ENCODE measurements at regions not wholly inside any gene's neighbourhood (a gene's known extent, or its start where the extent isn't known, plus 50 kb on each side); places are given as distances from the start of the nearest gene placed in this dataset.

- H3F3A ChIP-seq (ENCODE audit: insufficient read depth, low read length, poor library complexity, severe bottlenecking) = no peaks in the 10 kb centered on the region
Observed at GRCh38 chr4:124179506-124180186, 532.9 kb downstream of the ANKRD50 start.

GRCh38 chr4:124181039-124181438, 531.5 kb downstream of the ANKRD50 start:
- H3K9me2 ChIP-seq (ENCODE audit: insufficient read depth, low read length) = no peaks in the 10 kb centered on the region
- no peak overlapping the region for H3K27ac ChIP-seq (ENCODE audit: low read length)
- no peaks in the 10 kb centered on the region for H3F3A ChIP-seq (ENCODE audit: insufficient read depth, low read length, poor library complexity, severe bottlenecking)
- H2AFZ ChIP-seq (ENCODE audit: low read depth, low read length) = no peak overlapping the region
- no peak overlapping the region for H3K4me2 ChIP-seq (ENCODE audit: low read length)
- no peaks in the 10 kb centered on the region for H4K20me1 ChIP-seq (ENCODE audit: insufficient read depth)
- no peaks in the 10 kb centered on the region for H3K79me2 ChIP-seq (replicated peaks; ENCODE audit: insufficient read depth, low read length)
- H3K9ac ChIP-seq (ENCODE audit: low read length) = no peak overlapping the region
- no peaks in the 10 kb centered on the region for H3K9me3 ChIP-seq (ENCODE audit: low read length)
- H3K4me3 ChIP-seq (ENCODE audit: low read length) = no peak overlapping the region
- no peaks in the 10 kb centered on the region for H3K27me3 ChIP-seq (ENCODE audit: insufficient read depth, low read depth, low read length)
- H3K36me3 ChIP-seq (ENCODE audit: insufficient read depth, low read length) = no peaks in the 10 kb centered on the region
- TF ChIP-seq TAF1 (IDR thresholded peaks at IDR 0.05; ENCODE audit: low read depth) (no peak), CTCF (IDR thresholded peaks at IDR 0.05; ENCODE audit: poor library complexity, severe bottlenecking) (no peak), POLR2AphosphoS5 (IDR thresholded peaks at IDR 0.05) (no peak), RAD21 (conservative IDR thresholded peaks at IDR 0.05) (no peak), SMC3 (conservative IDR thresholded peaks at IDR 0.05; ENCODE audit: poor library complexity) (no peak), EZH2 (IDR thresholded peaks at IDR 0.05; ENCODE audit: borderline replicate concordance, insufficient read depth, low read length, poor library complexity, severe bottlenecking) (no peak), MXI1 (conservative IDR thresholded peaks at IDR 0.05; ENCODE audit: poor library complexity, severe bottlenecking) (no peak), EP300 (conservative IDR thresholded peaks at IDR 0.05; ENCODE audit: poor library complexity, severe bottlenecking) (no peak)

More at GRCh38 chr4:124179506-124180186, 532.9 kb downstream of the ANKRD50 start:
- Histone ChIP-seq H3K9ac (ENCODE audit: low read length) (no peak overlapping the region), H3K36me3 (ENCODE audit: insufficient read depth, low read length) (no peaks in the 10 kb centered on the region), H3K27ac (ENCODE audit: low read length) (no peak overlapping the region), H4K20me1 (ENCODE audit: insufficient read depth) (no peaks in the 10 kb centered on the region), H3K4me3 (ENCODE audit: low read length) (no peak overlapping the region), H3K9me2 (ENCODE audit: insufficient read depth, low read length) (no peaks in the 10 kb centered on the region), H3K4me2 (ENCODE audit: low read length) (no peak overlapping the region), H3K9me3 (ENCODE audit: low read length) (no peaks in the 10 kb centered on the region), H2AFZ (ENCODE audit: low read depth, low read length) (no peak overlapping the region), H3K27me3 (ENCODE audit: insufficient read depth, low read depth, low read length) (no peaks in the 10 kb centered on the region), H3K79me2 (replicated peaks; ENCODE audit: insufficient read depth, low read length) (no peaks in the 10 kb centered on the region)
- TF ChIP-seq EZH2 (IDR thresholded peaks at IDR 0.05; ENCODE audit: borderline replicate concordance, insufficient read depth, low read length, poor library complexity, severe bottlenecking) = no peak
- TF ChIP-seq TAF1 (IDR thresholded peaks at IDR 0.05; ENCODE audit: low read depth) = no peak
- TF ChIP-seq REST (IDR thresholded peaks at IDR 0.05; ENCODE audit: borderline replicate concordance) = no peak
- no peak for TF ChIP-seq EP300 (conservative IDR thresholded peaks at IDR 0.05; ENCODE audit: poor library complexity, severe bottlenecking)
- no peak for TF ChIP-seq RAD21 (conservative IDR thresholded peaks at IDR 0.05)
- TF ChIP-seq MXI1 (conservative IDR thresholded peaks at IDR 0.05; ENCODE audit: poor library complexity, severe bottlenecking) = no peak
- TF ChIP-seq SMC3 (conservative IDR thresholded peaks at IDR 0.05; ENCODE audit: poor library complexity) = no peak
- no peak for TF ChIP-seq CTCF (IDR thresholded peaks at IDR 0.05; ENCODE audit: poor library complexity, severe bottlenecking)
- TF ChIP-seq POLR2AphosphoS5 (IDR thresholded peaks at IDR 0.05) = no peak

Data from neural cell (in vitro differentiated cells).